ENCODE measurements at regions not wholly inside any gene's neighbourhood (a gene's known extent, or its start where the extent isn't known, plus 50 kb on each side); places are given as distances from the start of the nearest gene placed in this dataset.

DNA sequence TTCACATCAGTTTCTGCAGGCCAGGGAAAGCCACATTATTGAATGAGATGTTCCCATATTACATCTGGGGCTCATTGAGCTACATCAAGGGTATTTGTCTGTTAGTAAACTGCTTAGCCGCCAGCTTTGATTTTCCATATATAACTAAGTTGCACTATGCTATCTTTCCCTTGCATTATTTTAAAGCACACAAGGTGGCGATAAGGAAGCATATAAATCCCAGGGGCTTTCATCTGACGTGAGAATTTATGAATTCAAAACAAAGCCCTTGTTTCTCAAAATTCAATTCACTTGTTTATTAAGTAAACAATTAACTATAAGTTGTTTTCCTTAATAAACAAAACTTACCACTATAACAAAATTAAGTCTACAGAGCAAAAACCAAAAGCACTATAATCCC is 334.1 kb upstream of the TPK1 start:
- no peaks in the 10 kb centered on the region for H3K4me1 ChIP-seq
- H3K27me3 ChIP-seq = no peaks in the 10 kb centered on the region
- no peak overlapping the region for H3K4me3 ChIP-seq
- no peak overlapping the region for H3K27ac ChIP-seq
- DNase-seq = no peak
- intact Hi-C loops (cut with DNase I; ENCODE audit: low total_unique reads) = no loop called here
- no peaks in the 10 kb centered on the region for H3K9me3 ChIP-seq
- no peaks in the 10 kb centered on the region for H3K36me3 ChIP-seq
- TF ChIP-seq, protein P1, sequence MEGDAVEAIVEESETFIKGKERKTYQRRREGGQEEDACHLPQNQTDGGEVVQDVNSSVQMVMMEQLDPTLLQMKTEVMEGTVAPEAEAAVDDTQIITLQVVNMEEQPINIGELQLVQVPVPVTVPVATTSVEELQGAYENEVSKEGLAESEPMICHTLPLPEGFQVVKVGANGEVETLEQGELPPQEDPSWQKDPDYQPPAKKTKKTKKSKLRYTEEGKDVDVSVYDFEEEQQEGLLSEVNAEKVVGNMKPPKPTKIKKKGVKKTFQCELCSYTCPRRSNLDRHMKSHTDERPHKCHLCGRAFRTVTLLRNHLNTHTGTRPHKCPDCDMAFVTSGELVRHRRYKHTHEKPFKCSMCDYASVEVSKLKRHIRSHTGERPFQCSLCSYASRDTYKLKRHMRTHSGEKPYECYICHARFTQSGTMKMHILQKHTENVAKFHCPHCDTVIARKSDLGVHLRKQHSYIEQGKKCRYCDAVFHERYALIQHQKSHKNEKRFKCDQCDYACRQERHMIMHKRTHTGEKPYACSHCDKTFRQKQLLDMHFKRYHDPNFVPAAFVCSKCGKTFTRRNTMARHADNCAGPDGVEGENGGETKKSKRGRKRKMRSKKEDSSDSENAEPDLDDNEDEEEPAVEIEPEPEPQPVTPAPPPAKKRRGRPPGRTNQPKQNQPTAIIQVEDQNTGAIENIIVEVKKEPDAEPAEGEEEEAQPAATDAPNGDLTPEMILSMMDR (IDR thresholded peaks at IDR 0.05) = no peak
- TF ChIP-seq POLR2A (IDR thresholded peaks at IDR 0.05) = no peak

DNA sequence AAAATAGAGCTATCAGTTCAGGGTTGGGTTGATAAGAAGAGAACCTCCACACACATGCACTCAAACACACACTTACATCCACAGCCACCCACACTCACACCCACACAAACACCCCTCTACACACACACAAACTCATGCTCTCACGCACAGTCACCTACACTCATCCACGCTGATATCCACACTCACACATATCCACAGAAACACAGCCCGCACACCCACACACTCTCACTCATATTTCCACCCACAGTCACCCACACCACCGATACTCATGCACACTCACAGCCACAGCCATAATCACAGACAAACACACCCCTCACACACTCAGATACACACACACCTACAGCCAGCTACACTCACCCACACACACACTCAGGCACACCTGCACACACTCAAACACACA is 333.0 kb upstream of the TPK1 start:
- Histone ChIP-seq H3K4me1 (no peaks in the 10 kb centered on the region), H3K36me3 (no peaks in the 10 kb centered on the region), H3K4me3 (no peak overlapping the region), H3K27me3 (no peaks in the 10 kb centered on the region), H3K9me3 (no peaks in the 10 kb centered on the region), H3K27ac (no peak overlapping the region)
- intact Hi-C loops (cut with DNase I; ENCODE audit: low total_unique reads) = no loop called here
- DNase-seq = no peak
- no peak for TF ChIP-seq POLR2A (IDR thresholded peaks at IDR 0.05)
- TF ChIP-seq, protein P1 (IDR thresholded peaks at IDR 0.05) = no peak

DNA sequence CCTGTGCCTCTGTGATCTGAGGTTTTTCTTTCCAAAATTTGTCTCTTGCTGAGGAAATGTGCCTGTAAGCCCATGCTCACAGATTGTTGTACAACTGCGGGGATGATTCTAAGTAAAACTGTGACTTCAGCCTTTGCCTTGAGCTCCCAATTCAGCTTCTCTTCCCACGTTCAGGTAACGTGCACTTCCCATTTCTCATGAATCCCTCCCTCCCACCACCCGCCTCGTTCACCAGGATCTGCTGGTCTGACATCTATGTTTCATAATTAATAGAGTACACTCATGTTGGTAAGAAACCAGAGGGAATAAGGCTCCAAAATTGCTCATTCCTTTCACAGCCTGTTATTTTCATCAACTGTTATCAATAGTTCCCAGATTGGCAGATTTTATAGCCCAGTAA is 332.6 kb upstream of the TPK1 start:
- no peak overlapping the region for H3K27ac ChIP-seq
- H3K27me3 ChIP-seq = no peaks in the 10 kb centered on the region
- no peak overlapping the region for H3K4me3 ChIP-seq
- no peaks in the 10 kb centered on the region for H3K4me1 ChIP-seq
- intact Hi-C loops (cut with DNase I; ENCODE audit: low total_unique reads) = no loop called here
- TF ChIP-seq POLR2A (IDR thresholded peaks at IDR 0.05) = no peak
- TF ChIP-seq, protein P1 (IDR thresholded peaks at IDR 0.05) = no peak
- H3K36me3 ChIP-seq = no peaks in the 10 kb centered on the region
- H3K9me3 ChIP-seq = no peaks in the 10 kb centered on the region
- no peak for DNase-seq

DNA sequence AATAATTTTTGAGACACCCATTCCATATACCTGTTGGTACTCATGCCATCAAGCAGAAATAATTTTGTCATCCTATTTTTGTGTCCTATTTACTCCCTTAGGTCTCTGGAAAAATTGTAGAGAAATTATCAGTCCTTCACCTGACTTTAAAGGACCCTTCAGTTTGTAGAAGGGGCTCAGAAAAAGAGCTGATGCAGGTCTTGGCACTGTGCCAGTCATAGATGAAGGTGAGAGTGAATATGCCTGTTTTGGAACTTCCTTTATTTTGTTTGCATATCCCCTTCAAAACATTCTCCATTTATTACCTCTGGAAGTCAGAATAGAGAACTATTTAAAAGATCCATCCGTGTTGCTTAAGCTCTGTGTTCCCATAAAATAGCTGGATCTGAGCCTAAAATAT is 321.0 kb upstream of the TPK1 start:
- no peak for DNase-seq
- Histone ChIP-seq H3K4me3 (no peak overlapping the region), H3K36me3 (no peaks in the 10 kb centered on the region), H3K9me3 (no peaks in the 10 kb centered on the region), H3K4me1 (no peaks in the 10 kb centered on the region), H3K27me3 (no peaks in the 10 kb centered on the region), H3K27ac (no peak overlapping the region)
- intact Hi-C loops (cut with DNase I; ENCODE audit: low total_unique reads) = no loop called here
- TF ChIP-seq POLR2A (IDR thresholded peaks at IDR 0.05) = no peak
- TF ChIP-seq, protein P1 (IDR thresholded peaks at IDR 0.05) = no peak

DNA sequence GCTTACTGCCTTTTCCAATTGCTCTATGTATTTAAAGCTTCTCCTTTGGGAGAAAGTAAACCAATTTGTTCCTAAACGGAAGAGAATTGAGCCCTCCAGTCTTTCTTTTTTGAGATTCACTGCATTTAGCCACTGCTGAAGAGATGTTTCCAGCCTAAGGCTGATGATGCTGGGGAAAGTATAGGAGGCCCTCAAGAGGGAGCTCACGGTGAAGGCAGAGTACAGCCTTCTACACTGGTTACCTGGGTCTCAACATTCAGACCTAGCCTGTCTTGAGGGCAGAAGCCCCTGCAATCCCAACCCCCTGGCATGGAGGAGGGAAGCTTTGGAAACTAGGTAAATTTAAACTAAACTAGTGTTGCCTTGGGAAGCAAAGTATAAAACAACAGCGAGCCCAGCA is 316.7 kb upstream of the TPK1 start:
- no peak for TF ChIP-seq POLR2A (IDR thresholded peaks at IDR 0.05)
- TF ChIP-seq, protein P1 (IDR thresholded peaks at IDR 0.05) = no peak
- no peak overlapping the region for H3K27ac ChIP-seq
- DNase-seq = no peak
- H3K9me3 ChIP-seq = no peaks in the 10 kb centered on the region
- H3K36me3 ChIP-seq = no peaks in the 10 kb centered on the region
- H3K4me3 ChIP-seq = no peak overlapping the region
- intact Hi-C loops (cut with DNase I; ENCODE audit: low total_unique reads) = no loop called here
- no peaks in the 10 kb centered on the region for H3K27me3 ChIP-seq
- no peaks in the 10 kb centered on the region for H3K4me1 ChIP-seq
